HG03469 (cell line): ENCODE measurements at regions not wholly inside any gene's neighbourhood (a gene's known extent, or its start where the extent isn't known, plus 50 kb on each side); places are given as distances from the start of the nearest gene placed in this dataset.

Experiments
- ATAC-seq: cut with Tn5 transposase; IDR thresholded peaks from one replicate; pipeline ENCODE4 v1.9.1; 2021; ENCODE audit warnings: mild to moderate bottlenecking, moderate library complexity, moderate number of reproducible peaks; ENCODE audit not compliant: unreplicated experiment

DNA sequence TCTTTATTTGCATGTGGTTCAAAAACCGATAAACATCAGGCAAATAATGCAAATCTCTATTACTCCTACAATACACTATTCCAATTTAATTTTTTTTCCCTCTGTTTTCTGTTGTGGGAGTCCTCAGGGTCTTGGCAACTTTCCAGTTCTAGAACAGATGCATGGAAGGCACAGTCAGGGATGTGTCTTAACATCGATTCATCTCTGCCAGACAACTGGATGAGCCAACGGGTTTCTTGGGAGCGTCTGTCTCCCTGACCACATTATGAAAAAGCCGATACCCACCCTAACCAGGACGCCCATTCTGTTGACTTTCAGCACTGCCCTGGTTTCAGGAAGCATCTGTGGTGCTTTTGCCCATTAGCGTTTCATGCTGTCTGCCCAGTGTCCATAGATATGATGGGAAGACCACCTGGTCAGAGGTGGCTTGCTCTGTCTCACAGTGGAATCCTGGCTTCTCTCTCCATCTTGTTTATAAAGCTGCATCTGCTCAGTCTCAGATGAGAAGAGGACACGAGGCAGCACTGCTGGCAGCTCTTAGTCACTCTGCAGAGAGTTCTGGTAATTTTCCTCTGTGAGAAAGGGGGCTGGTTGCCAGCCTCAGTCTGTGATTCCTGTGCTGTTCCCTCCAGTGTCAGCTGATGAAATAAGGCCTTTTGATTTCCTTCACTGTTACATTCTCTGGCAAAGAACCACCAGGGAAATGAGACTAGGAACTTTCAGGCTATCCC, 57.9 kb upstream of the KCNE4 start:
- ATAC-seq = no peak

DNA sequence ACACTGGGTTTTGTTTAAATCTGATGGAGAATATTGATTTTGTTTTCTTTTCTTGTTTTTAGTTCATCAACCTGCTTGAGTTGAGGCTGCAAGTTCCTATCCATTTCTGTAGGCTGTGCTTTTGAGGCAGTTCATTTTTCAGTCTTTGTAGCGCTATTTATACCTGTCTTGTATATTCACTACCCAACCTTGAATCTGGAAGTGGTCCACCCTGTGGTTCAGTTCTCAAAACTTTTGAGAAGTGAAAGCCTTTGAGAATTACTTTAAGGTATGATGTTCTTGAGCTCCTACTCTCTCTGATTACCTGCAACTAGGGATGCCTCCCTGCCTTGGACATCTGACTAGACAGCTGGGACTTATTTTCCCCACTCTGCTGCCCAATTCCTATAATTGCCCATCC, 53.5 kb upstream of the KCNE4 start:
- peak; percentile 58 for ATAC-seq

DNA sequence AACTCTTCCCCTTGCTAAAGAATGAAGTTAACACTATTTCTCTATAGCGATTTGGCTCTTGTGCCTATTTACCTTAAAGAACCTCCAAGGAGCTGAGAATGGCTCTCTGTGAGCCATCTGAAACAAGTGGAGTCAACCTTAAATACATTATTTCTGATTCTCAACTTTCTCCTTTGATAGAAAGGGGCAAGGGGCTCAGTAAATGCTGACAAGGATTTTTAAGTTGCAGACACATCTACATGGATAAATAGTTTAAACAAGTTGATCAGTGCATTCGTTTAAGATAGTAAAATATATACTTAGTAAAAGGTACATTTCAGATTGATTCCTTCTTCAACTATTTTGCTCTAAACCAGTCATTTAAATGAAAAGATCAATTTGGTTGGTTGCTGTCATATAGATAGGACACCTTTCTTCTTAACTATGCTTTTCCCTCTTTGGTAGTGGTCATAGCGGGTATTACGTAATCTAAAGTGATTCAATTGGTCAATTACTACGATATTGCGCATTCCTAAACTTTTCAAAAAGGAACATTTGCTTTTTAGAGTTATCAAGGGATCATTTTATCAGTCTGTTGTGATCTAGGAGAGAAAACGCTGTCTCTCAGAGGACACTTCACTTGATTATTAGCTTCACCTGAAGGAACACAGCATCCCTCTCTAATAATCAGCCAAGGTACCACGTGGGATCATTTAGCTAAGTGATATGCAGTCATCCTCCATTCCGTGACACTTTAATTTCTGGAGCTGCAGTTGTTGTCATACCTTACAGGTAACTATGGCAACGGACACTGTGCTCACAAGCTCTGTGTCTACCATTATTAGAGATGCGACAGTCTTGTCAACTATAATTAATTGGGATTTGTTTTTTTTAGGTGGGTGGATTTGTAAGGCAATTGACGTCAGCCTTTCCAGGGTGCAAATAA, 50.9 kb upstream of the KCNE4 start:
- no peak for ATAC-seq

DNA sequence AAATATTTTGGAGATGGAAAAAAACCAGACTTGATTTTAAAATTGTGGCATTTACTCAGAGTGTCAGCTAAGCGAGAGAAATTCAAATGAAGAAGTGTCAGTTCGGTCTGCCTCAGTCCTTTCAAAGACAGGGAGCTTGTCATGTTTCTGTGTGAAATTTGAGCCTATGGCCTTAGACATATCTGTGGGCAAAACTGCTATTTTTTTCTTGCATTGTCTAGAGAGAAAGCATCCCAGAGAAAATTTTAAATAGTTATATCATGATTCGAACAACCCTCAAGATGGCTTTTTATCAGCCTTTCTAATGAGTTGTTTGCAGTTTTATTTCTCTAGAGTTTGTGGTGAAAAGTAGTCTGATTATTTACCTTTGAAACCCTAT, 50.2 kb upstream of the KCNE4 start:
- no peak for ATAC-seq
